Stimulated activated CD8-positive, alpha-beta memory T cell treated with anti-CD3 and anti-CD28 coated beads, Interleukin-12 subunit alpha, Interleukin-12 subunit beta, amount 100 ng/mL, for 1 hour (primary cell): ENCODE measurements at regions not wholly inside any gene's neighbourhood (a gene's known extent, or its start where the extent isn't known, plus 50 kb on each side); places are given as distances from the start of the nearest gene placed in this dataset.
A peak's percentile ranks its signal among the peaks of the same experiment; 100 is the strongest.
"Not testable (repeated sequence)": the region's sequence is repeated elsewhere in the genome, so short reads cannot be mapped to it uniquely, and the experiment has no call there.

Source experiments
- DNase-seq: peaks from one replicate; pipeline ENCODE4 v3.0.0-alpha.2; 2020; ENCODE audit warnings: low read depth

DNA sequence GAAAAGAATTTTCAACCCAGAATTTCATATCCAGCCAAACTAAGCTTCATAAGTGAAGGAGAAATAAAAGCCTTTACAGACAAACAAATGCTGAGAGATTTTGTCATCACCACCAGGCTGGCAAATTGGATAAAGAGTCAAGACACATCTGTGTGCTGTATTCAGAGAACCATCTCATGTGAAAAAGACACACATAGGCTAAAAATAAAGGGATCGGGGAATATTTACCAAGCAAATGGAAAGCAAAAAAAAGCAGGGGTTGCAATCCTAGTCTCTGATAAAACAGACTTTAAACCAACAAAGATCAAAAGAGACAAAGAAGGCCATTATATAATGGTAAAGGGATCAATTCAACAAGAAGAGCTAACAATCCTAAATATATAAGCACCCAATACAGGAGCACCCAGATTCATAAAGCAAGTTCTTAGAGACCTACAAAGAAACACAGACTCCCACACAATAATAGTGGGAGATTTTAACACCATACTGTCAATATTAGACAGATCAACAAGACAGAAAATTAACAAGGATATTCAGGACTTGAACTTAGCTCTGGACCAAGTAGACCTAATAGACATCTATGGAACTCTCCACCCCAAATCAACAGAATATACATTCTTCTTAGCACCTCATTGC is 55.9 kb upstream of the ACSM6 start:
- not testable (repeated sequence) for DNase-seq

DNA sequence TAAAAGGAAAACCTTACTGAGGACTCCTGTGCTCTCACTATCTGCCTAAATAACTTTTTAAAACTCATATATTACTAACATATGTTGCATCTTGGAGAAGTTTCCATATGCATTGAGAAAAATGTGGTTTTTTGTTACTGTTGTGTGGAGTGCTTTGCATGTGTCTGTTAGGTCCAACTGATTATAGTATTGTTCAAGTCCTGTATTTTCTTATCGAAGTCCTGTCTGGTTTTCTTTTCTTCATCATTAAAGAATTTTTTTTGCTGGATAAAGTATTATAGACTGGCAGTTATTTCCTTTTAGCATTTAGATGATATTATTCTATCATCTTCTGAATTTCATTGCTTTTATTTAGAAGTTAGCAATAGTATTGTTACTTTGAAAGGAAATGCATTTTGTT is 59.5 kb upstream of the ACSM6 start:
- no peak for DNase-seq

DNA sequence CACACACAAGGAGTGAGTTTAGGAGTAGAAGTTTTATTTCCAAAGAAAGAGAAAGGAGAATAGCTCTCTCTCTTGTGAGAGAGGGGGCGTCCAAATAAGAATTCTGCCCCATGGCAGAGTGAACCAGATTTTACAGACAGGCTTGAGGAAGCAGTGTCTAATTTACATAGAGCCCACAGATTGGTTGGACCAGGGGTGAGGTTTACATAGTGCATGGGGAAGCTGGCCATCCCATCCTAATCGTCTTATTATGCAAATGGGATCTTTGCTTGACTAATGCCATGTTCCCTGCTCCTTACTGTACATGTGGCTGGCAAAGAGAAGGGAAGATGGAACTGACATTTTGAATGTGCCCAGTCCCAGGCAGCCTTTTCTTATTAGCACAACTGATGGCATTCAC is 60.0 kb upstream of the ACSM6 start:
- DNase-seq = no peak

DNA sequence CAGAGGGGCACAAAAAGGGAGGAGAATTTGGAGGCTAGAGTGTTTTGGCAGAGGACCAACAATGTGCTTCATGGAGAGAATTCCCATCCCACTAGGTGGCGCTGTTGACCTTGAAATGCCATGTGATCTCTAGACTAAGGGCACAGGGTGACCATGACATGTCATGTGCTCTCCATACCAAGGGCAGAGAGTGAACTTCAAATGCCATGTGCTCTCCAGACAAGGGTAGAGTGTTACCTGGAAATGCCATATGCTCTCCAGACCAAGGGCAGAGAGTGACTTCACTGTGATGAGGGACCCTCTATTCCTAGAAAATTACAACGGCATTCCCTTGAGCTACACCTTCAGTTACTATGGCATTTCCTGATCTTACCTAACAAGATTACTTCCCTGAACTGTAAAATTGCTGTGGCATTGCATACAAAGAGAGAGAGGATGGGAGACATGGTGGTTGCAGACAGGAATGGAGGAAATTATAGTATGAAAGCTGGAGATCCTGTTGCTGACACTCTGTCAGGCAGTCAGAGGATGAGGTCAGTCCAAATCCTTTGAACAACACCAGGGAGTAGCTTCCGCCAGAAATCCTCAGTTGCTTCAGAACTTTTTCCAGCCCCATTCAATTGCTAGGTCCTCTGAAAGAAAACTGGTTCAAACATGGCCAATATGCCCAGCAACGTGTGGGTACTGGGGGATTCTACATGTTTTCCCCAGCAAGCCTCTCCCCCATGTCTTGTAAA is 60.9 kb upstream of the ACSM6 start:
- peak; percentile 48 for DNase-seq

DNA sequence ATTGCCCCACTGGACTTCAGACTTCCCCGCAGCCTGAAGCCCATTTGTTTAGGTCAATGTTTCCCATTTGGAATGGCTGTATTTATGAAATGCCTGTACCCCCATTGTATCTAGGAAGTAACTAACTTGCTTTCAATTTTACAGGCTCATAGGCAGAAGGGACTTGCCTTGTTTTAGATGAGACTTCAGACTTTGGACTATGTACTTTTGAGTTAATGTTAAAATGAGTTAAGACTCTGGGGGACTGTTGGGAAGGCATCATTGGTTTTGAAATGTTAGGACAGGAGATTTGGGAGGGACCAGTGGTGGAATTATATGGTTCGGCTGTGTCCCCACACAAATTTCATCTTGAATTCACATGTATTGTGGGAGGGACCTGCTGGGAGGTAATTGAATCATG is 61.1 kb upstream of the CYP2C8 start:
- DNase-seq = not testable (repeated sequence)

DNA sequence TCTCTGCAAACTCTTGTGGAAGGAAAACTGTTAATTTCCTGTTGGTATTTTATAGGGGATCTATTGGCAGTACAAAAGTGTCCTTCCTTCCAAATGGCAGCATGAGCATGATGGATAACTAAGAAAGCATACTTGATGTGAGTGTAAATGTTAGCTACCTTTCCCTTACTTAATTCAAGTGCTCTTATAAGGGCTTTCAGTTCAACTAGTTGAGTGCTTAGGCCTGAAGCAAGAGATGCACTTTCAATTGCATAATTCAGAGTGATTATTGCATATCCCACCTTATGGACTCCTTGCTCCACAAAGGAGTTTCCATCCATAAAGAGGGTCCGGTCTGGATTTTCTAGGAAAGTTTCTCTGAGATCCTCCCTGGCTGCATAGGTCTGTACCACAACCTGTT is 56.3 kb upstream of the CYP2C8 start:
- no peak for DNase-seq

DNA sequence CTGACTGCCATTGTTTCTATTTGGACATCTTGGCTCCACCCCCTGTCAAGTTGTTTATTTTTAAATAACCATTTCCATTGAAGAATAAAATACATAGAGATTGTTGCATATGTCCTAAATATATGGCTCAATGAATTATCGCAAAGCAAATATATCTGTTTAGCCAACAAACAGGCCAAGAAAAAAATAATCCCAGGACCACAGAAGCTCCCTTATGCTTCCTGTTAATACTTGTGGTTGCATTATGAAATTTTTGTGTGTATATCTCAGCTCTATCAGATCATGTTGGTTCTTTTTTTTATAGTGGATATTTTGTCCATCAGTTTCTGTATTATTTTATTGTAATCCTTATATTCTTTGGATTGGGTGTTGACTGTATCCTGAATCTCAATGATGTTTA is 53.4 kb upstream of the CYP2C8 start:
- DNase-seq = no peak

DNA sequence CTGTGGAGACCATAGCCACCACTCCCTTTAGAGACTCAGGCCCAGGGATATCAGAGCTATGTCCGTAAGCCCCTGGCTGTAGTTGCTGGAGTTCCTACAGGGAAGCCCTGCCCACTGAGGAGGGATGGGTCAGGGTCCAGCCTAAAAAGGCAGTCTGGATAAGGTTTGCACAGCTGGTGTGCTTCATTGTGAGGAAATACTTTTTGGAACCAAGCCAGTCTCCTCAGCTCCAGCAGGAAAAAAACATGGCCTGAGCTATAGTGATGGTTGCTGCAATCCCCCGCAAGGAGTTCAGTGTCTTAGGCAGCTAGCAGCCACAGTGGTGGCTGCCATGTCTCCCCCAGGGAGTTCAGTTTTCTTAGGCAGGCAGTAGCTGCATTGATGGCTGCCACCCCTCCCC is 52.6 kb upstream of the CYP2C8 start:
- no peak for DNase-seq
